Neural progenitor cell (in vitro differentiated cells): ENCODE measurements at regions not wholly inside any gene's neighbourhood (a gene's known extent, or its start where the extent isn't known, plus 50 kb on each side); places are given as distances from the start of the nearest gene placed in this dataset.
"Not testable (repeated sequence)": the region's sequence is repeated elsewhere in the genome, so short reads cannot be mapped to it uniquely, and the experiment has no call there.

Experiments used
- EZH2 ChIP-seq: fragments of 200-600 bp; sonication (generic); IDR thresholded peaks from 2 replicates; pipeline ENCODE4 v1.6.1; 2017; ENCODE audit warnings: antibody characterized with exemption, mild to moderate bottlenecking, moderate library complexity
- EZH2phosphoT487 ChIP-seq: fragments of 200-600 bp; sonication (generic); IDR thresholded peaks from 2 replicates; pipeline ENCODE4 v1.6.1; 2017; ENCODE audit warnings: antibody characterized with exemption
- TF ChIP-seq, protein P1 (sequence below): fragments of 200-600 bp; sonication (generic); IDR thresholded peaks from 2 replicates; pipeline ENCODE4 v1.5.1; 2017; ENCODE audit warnings: antibody characterized with exemption, mild to moderate bottlenecking

GRCh38 chr2:123805746-123806145 lies 219.3 kb upstream of the CNTNAP5 start:
- TF ChIP-seq, protein P1, sequence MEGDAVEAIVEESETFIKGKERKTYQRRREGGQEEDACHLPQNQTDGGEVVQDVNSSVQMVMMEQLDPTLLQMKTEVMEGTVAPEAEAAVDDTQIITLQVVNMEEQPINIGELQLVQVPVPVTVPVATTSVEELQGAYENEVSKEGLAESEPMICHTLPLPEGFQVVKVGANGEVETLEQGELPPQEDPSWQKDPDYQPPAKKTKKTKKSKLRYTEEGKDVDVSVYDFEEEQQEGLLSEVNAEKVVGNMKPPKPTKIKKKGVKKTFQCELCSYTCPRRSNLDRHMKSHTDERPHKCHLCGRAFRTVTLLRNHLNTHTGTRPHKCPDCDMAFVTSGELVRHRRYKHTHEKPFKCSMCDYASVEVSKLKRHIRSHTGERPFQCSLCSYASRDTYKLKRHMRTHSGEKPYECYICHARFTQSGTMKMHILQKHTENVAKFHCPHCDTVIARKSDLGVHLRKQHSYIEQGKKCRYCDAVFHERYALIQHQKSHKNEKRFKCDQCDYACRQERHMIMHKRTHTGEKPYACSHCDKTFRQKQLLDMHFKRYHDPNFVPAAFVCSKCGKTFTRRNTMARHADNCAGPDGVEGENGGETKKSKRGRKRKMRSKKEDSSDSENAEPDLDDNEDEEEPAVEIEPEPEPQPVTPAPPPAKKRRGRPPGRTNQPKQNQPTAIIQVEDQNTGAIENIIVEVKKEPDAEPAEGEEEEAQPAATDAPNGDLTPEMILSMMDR: not testable (repeated sequence)
- not testable (repeated sequence) for TF ChIP-seq EZH2phosphoT487, EZH2
